Sciatic nerve (tissue), 2 donors: ENCODE measurements at regions not wholly inside any gene's neighbourhood (a gene's known extent, or its start where the extent isn't known, plus 50 kb on each side); places are given as distances from the start of the nearest gene placed in this dataset.
"Not testable (repeated sequence)": the region's sequence is repeated elsewhere in the genome, so short reads cannot be mapped to it uniquely, and the experiment has no call there.

Source experiments
- ATAC-seq: fragments of 200-7000 bp; cut with Tn5 transposase; one replicate; pipeline ENCODE4 v1.9.1; 2020; ENCODE audit warnings: mild to moderate bottlenecking, moderate library complexity
- DNase-seq: peaks from one replicate; pipeline ENCODE4 v3.0.0-alpha.2; 2020; ENCODE audit warnings: low spot score
- intact Hi-C: fragments of 100-400 bp; cut with DNase I; formaldehyde crosslinking; loops from one replicate; pipeline ENCODE4 v1.14.2; 2022
- donor health status: DM: no; HTN: no; CAD: no.
- donor health status: DM: no; HTN: no; CAD: no.

GRCh38 chr12:88897723-88898122, 317.5 kb upstream of the KITLG start:
- intact Hi-C loops: no loop called here
- DNase-seq (no peak), ATAC-seq (no peak)

GRCh38 chr12:88896958-88897357, 316.7 kb upstream of the KITLG start:
- intact Hi-C loops: no loop called here
- ATAC-seq (no peak), DNase-seq (no peak)

DNA sequence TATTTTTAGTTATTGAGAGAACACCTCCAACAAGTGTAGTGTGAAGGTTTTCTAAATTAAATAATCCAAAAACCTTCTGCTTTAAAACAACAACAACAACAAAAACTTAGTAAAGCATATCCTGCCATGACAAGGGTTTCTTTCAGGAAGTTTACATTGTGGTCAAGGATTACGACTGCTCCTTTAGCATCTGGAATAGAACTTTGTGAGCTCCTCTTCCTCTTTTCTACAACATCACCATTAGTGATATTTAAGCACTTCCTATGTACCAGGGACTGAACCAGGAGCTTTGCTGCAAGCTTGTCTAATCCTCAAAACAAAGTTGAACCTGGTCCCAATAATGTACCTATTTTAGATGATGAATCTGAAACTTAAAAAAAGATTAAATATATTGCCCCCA, 315.4 kb upstream of the KITLG start:
- intact Hi-C loops: no loop called here

DNA sequence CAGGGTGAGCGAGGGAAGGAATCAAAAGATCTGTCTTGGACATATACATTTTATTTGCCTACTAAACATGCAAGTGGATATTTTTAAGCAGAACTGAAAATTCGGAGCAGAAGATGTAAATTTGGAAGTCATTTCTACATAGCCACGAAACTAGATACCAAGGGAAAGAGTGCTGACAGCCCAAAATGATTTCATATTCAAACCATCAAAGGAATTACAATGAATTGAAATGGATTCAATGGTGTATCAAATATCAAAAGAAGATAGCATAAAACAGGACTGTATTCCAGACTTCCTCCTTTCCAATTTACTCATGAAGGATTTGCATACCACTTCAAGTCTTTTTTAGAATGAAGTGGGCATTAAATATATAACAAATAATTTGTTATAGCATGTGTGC, 313.5 kb upstream of the KITLG start:
- no peak for ATAC-seq
- no peak for DNase-seq
- intact Hi-C loops: no loop called here

More for the DNA sequence above, 315.4 kb upstream of the KITLG start:
- no peak for ATAC-seq
- no peak for DNase-seq

- DNase-seq, intact Hi-C loops, ATAC-seq: not testable (repeated sequence)
Observed at GRCh38 chr12:88891434-88891833, 311.2 kb upstream of the KITLG start.

- DNase-seq (no peak), ATAC-seq (no peak)
- intact Hi-C loops: no loop called here
Observed at GRCh38 chr12:88889326-88890110, 309.2 kb upstream of the KITLG start.

- intact Hi-C loops: no loop called here
- no peak for ATAC-seq
- DNase-seq: no peak
Observed at GRCh38 chr12:88884600-88884999, 304.3 kb upstream of the KITLG start.

- DNase-seq: no peak
- intact Hi-C loops: no loop called here
- ATAC-seq: no peak
Observed at GRCh38 chr12:88882662-88883061, 302.4 kb upstream of the KITLG start.

DNA sequence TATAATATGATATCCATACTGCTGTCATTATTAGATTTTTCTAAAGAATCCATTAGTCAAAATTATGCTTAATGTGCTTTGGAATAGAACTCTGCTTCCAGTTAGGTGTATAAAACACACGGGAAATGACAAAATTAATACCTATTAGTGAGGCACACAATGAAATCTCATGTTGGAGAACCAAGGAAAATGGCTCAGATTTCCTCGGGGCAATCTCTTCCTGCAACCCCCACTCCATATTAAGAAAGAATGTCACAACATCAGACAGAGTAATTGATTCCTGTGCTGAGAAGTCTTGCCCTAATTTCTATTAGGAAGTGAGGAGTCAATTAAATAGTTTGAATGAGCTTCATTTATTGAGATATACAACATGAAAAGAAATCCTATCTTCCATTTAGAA, 299.8 kb upstream of the KITLG start:
- ATAC-seq (no peak), DNase-seq (no peak)
- intact Hi-C loops: no loop called here

- intact Hi-C loops: no loop called here
- ATAC-seq (no peak), DNase-seq (no peak)
Observed at GRCh38 chr12:88878295-88878694, 298.0 kb upstream of the KITLG start.

- intact Hi-C loops: no loop called here
- ATAC-seq: no peak
- DNase-seq: no peak
Observed at GRCh38 chr12:88876857-88877256, 296.6 kb upstream of the KITLG start.

GRCh38 chr12:88870000-88870737, 289.9 kb upstream of the KITLG start:
- DNase-seq (no peak), ATAC-seq (peak; percentile 77)
- intact Hi-C loops: no loop called here

- intact Hi-C loops: no loop called here
- DNase-seq (no peak), ATAC-seq (no peak)
Observed at GRCh38 chr12:88868050-88868449, 287.8 kb upstream of the KITLG start.

- DNase-seq (no peak), ATAC-seq (no peak)
- intact Hi-C loops: no loop called here
Observed at GRCh38 chr12:88867510-88867909, 287.2 kb upstream of the KITLG start.

GRCh38 chr12:88866881-88867280, 286.6 kb upstream of the KITLG start:
- DNase-seq: no peak
- intact Hi-C loops: no loop called here
- no peak for ATAC-seq

- ATAC-seq (no peak), DNase-seq (no peak)
- intact Hi-C loops: no loop called here
Observed at GRCh38 chr12:88865537-88865936, 285.3 kb upstream of the KITLG start.

DNA sequence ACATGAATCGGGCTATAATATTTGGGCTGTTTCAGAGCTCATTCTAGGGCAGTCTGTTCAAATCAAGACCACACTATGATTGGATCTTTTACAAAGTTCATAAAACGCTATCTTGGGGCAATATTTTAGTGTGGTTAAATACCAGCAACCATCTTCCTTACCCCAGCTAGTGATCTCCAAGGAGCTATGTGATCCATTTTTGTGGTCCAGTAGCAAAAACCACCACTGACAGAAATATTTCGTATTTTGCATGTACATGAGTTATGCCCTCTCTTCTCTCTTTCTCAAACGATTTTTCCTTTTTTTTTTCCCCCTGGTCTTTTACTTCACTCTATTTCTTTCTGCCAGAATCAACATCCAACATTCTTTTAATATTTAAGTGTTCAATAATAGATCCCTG, 280.6 kb upstream of the KITLG start:
- DNase-seq (no peak), ATAC-seq (no peak)
- intact Hi-C loops: no loop called here

DNA sequence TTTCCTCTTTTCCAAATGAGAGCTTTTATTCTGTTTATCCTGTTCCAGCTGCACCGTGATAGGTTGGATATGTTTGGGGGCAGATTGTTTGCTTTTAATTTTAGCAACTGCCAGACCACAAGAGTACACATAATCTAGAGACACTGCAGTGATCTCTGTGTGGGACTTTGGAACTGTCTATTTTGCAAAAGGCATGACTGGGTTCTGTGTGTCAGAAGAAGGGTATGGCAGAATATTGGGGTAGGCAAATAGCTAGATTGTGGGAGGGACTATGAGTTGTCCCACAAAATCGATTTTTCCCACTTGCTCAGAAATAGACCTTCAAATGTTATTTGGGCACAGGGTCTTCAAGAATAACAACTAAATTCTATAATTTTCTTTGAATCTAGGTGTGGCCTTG, 275.9 kb upstream of the KITLG start:
- no peak for ATAC-seq

DNA sequence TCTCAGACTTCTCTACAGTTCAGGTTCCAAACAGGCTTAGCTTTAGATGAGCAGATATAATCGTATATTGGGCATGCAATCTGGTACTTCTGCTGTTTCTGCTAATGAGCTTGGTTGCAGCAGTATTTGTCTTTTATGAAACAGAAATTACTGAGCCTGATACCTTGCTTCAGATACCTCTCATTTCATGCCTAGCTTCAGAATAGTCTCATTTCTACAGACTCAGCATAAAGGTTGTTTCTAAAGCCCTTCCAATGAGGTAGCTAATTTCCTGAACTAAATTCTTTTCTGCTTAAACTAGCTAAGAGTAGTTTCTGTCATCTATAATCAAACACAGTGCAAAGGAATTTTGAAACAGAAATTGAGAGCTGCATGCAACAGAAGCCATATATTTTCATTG, 275.0 kb upstream of the KITLG start:
- intact Hi-C loops: no loop called here
- DNase-seq: no peak
- no peak for ATAC-seq

More for the DNA sequence above, 275.9 kb upstream of the KITLG start:
- intact Hi-C loops: no loop called here
- DNase-seq: no peak

GRCh38 chr12:88854260-88854659, 274.0 kb upstream of the KITLG start:
- intact Hi-C loops: no loop called here
- DNase-seq (no peak), ATAC-seq (no peak)

GRCh38 chr12:88847246-88847645, 267.0 kb upstream of the KITLG start:
- intact Hi-C loops, ATAC-seq, DNase-seq: not testable (repeated sequence)
